Neural cell (in vitro differentiated cells): ENCODE measurements at regions not wholly inside any gene's neighbourhood (a gene's known extent, or its start where the extent isn't known, plus 50 kb on each side); places are given as distances from the start of the nearest gene placed in this dataset.

Experiments
- CTCF ChIP-seq: fragments of 450-650 bp; IDR thresholded peaks from 2 replicates; pipeline ENCODE4 v1.5.1; 2014; ENCODE audit warnings: antibody characterized with exemption, mild to moderate bottlenecking, moderate library complexity; ENCODE audit not compliant: poor library complexity, severe bottlenecking
- EP300 ChIP-seq: fragments of 450-650 bp; conservative IDR thresholded peaks from 2 replicates; pipeline ENCODE4 v1.6.1; 2014; ENCODE audit warnings: antibody characterized with exemption, mild to moderate bottlenecking, moderate library complexity; ENCODE audit not compliant: poor library complexity, severe bottlenecking
- EZH2 ChIP-seq: fragments of 200-600, 300-800 bp; shearing (Covaris generic), sonication (generic); IDR thresholded peaks from 2 replicates; pipeline ENCODE4 v1.6.1; 2014; ENCODE audit warnings: antibody characterized with exemption, low read length, borderline replicate concordance, mild to moderate bottlenecking; ENCODE audit not compliant: insufficient read depth, poor library complexity, severe bottlenecking
- MXI1 ChIP-seq: fragments of 450-650 bp; conservative IDR thresholded peaks from 2 replicates; pipeline ENCODE4 v1.6.1; 2014; ENCODE audit warnings: antibody characterized with exemption, mild to moderate bottlenecking; ENCODE audit not compliant: poor library complexity, severe bottlenecking
- RAD21 ChIP-seq: fragments of 450-650 bp; conservative IDR thresholded peaks from 2 replicates; pipeline ENCODE4 v1.6.1; 2014; ENCODE audit warnings: antibody characterized with exemption, mild to moderate bottlenecking, moderate library complexity
- REST ChIP-seq: IDR thresholded peaks from 2 replicates; pipeline ENCODE4 v1.6.1; 2012; ENCODE audit warnings: borderline replicate concordance

GRCh38 chrX:55159551-55159950 is 60.6 kb upstream of the PAGE5 start:
- TF ChIP-seq CTCF (no peak), EZH2 (no peak), MXI1 (no peak), EP300 (no peak), RAD21 (no peak), REST (no peak)
